HFFc6 (cell line): ENCODE measurements at regions not wholly inside any gene's neighbourhood (a gene's known extent, or its start where the extent isn't known, plus 50 kb on each side); places are given as distances from the start of the nearest gene placed in this dataset.

Source experiments
- DNase-seq: peaks from one replicate; pipeline ENCODE4 v3.0.0-alpha.2; 2018
- H3K27ac Mint-ChIP-seq: 2 replicates; pipeline ENCODE4 v1.8.0; 2020; ENCODE audit warnings: mild to moderate bottlenecking, mixed read lengths
- H3K27me3 Mint-ChIP-seq: 2 replicates; pipeline ENCODE4 v1.8.0; 2021; ENCODE audit warnings: mild to moderate bottlenecking, moderate library complexity, mixed read lengths; ENCODE audit not compliant: insufficient read depth
- H3K36me3 Mint-ChIP-seq: 2 replicates; pipeline ENCODE4 v1.8.0; 2021; ENCODE audit warnings: low read depth, mixed read lengths
- H3K4me1 Mint-ChIP-seq: 2 replicates; pipeline ENCODE4 v1.8.0; 2020; ENCODE audit warnings: low read depth, mixed read lengths
- H3K4me3 Mint-ChIP-seq: 2 replicates; pipeline ENCODE4 v1.8.0; 2020; ENCODE audit warnings: mild to moderate bottlenecking, moderate library complexity, mixed read lengths
- H3K9me3 Mint-ChIP-seq: 2 replicates; pipeline ENCODE4 v1.8.0; 2020; ENCODE audit warnings: mild to moderate bottlenecking, mixed read lengths
- CTCF ChIP-seq: fragments of 200-600 bp; sonication (generic); IDR thresholded peaks from 2 replicates; pipeline ENCODE4 v1.5.0; 2021; ENCODE audit warnings: antibody characterized with exemption, mild to moderate bottlenecking

DNA sequence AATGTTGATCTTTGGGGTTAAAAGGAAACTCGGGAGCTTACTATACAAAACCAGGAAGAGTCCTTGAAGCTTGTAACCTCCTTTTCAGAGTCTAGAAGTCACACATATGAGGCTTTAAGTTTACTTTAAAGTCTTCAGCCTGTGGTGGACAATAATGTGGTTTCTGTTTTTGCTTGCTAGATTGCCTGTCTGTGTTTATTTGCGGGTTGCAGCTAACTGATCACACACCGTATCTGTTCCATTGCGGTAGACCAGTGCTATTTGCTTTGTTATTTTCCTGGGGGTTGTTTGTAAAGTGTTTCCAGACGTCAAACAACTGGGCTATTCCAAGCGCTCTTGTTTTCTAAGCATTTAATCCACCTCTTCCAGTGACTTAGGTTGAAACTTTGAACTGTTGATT is 143.0 kb upstream of the GYPA start:
- H3K36me3 Mint-ChIP-seq, result no peaks in the 10 kb centered on the region
- H3K4me1 Mint-ChIP-seq, result peaks cover 6% of the 10 kb centered on the region; the same call in 1 of the 2 replicates
- no peak overlapping the region for H3K27ac Mint-ChIP-seq
- no peaks in the 10 kb centered on the region; the same call in 1 of the 2 replicates for H3K9me3 Mint-ChIP-seq
- no peak for DNase-seq
- no peak for TF ChIP-seq CTCF
- H3K27me3 Mint-ChIP-seq, result peaks cover 1% of the 10 kb centered on the region; the same call in 1 of the 2 replicates
- no peak overlapping the region for H3K4me3 Mint-ChIP-seq

- no peak for DNase-seq
- TF ChIP-seq CTCF, result no peak
- H3K36me3 Mint-ChIP-seq, result no peaks in the 10 kb centered on the region
- peaks cover 1% of the 10 kb centered on the region; the same call in 1 of the 2 replicates for H3K27me3 Mint-ChIP-seq
- no peak overlapping the region for H3K4me3 Mint-ChIP-seq
- H3K9me3 Mint-ChIP-seq, result no peaks in the 10 kb centered on the region; the same call in 1 of the 2 replicates
- no peak overlapping the region for H3K27ac Mint-ChIP-seq
- H3K4me1 Mint-ChIP-seq, result peaks cover 10% of the 10 kb centered on the region; the same call in 1 of the 2 replicates
Measured at GRCh38 chr4:144284026-144284425, 143.5 kb upstream of the GYPA start.

GRCh38 chr4:144288011-144288903 is 147.7 kb upstream of the GYPA start:
- Mint-ChIP-seq H3K9me3 (no peaks in the 10 kb centered on the region), H3K36me3 (no peaks in the 10 kb centered on the region), H3K27ac (no peak overlapping the region), H3K4me1 (peaks cover 10% of the 10 kb centered on the region; the same call in 1 of the 2 replicates), H3K27me3 (peaks cover 1% of the 10 kb centered on the region; the same call in 1 of the 2 replicates), H3K4me3 (no peak overlapping the region)
- no peak for TF ChIP-seq CTCF
- no peak for DNase-seq

DNA sequence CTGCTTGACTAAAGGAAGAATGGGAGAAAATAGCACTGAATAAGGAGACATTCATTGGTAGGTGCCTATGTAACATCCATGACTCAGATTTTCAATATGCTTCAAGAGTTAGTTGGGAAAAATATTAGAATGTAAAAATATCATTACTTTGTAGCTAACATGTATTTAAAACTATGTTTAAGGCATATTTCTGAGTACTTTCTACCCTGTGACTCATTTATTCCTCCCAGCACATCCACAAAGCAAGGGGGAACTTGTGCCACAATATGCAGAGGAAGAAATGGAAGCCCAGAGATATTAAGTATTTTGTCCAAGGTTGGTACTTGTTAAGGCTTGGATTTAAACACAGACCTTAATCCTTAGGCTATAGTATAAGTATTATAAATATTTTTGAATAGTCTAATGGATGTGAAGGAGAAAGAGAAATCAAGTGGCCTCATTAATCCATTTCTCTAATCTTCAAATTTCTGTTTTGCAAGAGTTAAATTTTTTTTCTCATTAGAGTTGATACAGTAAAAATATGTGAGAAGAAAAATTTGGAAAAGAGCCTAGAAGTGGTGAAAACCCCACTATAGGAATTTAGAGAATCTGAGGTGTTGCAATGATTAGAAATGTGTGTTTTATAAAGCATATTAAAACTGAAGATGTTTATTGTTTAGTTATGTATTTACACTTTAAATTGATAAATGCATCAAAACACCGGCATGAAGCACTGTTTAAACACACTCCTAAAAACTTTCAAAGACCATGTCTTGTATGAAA is 149.3 kb upstream of the GYPA start:
- H3K27ac Mint-ChIP-seq, result no peak overlapping the region
- H3K4me3 Mint-ChIP-seq, result no peak overlapping the region
- no peaks in the 10 kb centered on the region for H3K9me3 Mint-ChIP-seq
- no peaks in the 10 kb centered on the region for H3K36me3 Mint-ChIP-seq
- H3K4me1 Mint-ChIP-seq, result peaks cover 17% of the 10 kb centered on the region; the same call in 1 of the 2 replicates
- no peak for TF ChIP-seq CTCF
- H3K27me3 Mint-ChIP-seq, result peaks cover 1% of the 10 kb centered on the region; the same call in 1 of the 2 replicates
- no peak for DNase-seq

GRCh38 chr4:144291164-144291563 is 150.6 kb upstream of the GYPA start:
- peaks cover 24% of the 10 kb centered on the region; the same call in 1 of the 2 replicates for H3K4me1 Mint-ChIP-seq
- no peak for TF ChIP-seq CTCF
- no peak for DNase-seq
- no peaks in the 10 kb centered on the region for H3K36me3 Mint-ChIP-seq
- H3K9me3 Mint-ChIP-seq, result no peaks in the 10 kb centered on the region
- no peak overlapping the region for H3K27ac Mint-ChIP-seq
- H3K4me3 Mint-ChIP-seq, result no peak overlapping the region
- no peaks in the 10 kb centered on the region for H3K27me3 Mint-ChIP-seq
